Uterus (tissue), 2 donors: ENCODE measurements at regions not wholly inside any gene's neighbourhood (a gene's known extent, or its start where the extent isn't known, plus 50 kb on each side); places are given as distances from the start of the nearest gene placed in this dataset.

Experiments used
- POLR2A ChIP-seq, 2 donors: fragments of 450-650 bp; IDR thresholded peaks; one replicate each; pipeline ENCODE4 v1.6.1; 2016; ENCODE audit warnings: antibody characterized with exemption in 2 of 2, mild to moderate bottlenecking in 1 of 2, moderate library complexity in 1 of 2
- TF ChIP-seq, protein P1 (sequence below), 4 experiments: fragments of 200-600 bp in 2 of 4; fragments of 450-650 bp in 2 of 4; sonication (generic) in 2 of 4; IDR thresholded peaks; one replicate each; pipeline ENCODE4 v1.5.1; 2016 to 2019; ENCODE audit warnings: antibody characterized with exemption in 4 of 4, mild to moderate bottlenecking in 2 of 4, moderate library complexity in 1 of 4

DNA sequence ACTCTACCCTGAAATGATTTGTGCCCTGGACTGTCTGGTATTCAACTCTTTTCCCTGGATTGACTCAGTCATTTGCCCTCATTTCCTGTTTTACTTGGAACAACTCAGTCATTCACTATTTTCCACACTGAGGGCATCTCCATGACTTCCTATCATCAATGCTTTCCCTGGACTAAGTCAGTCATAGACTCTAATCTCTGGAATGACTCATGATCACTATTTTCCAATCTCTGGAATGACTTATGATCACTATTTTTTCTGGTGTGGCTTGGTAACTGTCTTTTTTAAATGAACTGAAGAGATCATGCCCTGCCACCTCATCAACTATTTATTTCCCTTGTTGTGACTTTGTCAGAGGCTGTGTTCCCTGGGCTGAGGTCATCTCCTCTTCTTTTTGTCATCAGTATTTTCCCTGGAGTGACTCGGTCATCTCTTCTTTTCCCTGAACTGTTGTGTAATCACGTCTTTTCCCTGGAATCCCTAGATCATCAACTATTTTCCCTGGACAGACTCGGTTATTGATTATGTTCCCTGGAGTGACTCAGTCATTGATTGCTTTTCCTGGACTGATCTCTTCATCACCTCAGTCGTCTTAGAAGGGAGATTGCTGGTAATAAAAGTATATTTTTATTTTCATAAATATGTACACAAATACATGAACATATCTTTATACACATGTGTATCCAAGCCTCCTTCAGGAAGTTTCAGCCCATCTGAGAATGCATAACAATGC, 327.1 kb upstream of the VCX start:
- TF ChIP-seq, protein P1, sequence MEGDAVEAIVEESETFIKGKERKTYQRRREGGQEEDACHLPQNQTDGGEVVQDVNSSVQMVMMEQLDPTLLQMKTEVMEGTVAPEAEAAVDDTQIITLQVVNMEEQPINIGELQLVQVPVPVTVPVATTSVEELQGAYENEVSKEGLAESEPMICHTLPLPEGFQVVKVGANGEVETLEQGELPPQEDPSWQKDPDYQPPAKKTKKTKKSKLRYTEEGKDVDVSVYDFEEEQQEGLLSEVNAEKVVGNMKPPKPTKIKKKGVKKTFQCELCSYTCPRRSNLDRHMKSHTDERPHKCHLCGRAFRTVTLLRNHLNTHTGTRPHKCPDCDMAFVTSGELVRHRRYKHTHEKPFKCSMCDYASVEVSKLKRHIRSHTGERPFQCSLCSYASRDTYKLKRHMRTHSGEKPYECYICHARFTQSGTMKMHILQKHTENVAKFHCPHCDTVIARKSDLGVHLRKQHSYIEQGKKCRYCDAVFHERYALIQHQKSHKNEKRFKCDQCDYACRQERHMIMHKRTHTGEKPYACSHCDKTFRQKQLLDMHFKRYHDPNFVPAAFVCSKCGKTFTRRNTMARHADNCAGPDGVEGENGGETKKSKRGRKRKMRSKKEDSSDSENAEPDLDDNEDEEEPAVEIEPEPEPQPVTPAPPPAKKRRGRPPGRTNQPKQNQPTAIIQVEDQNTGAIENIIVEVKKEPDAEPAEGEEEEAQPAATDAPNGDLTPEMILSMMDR (IDR thresholded peaks at IDR 0.05): no peak
- no peak for TF ChIP-seq POLR2A (IDR thresholded peaks at IDR 0.05)
